GM12873 (cell line): ENCODE measurements at regions not wholly inside any gene's neighbourhood (a gene's known extent, or its start where the extent isn't known, plus 50 kb on each side); places are given as distances from the start of the nearest gene placed in this dataset.

ENCODE experiments used
- TF ChIP-seq, protein P1 (sequence below): IDR thresholded peaks from 2 replicates; pipeline ENCODE4 v1.5.1; 2012; ENCODE audit warnings: low read depth, mild to moderate bottlenecking, moderate library complexity, low read length, control low read depth; ENCODE audit not compliant: insufficient read depth; ENCODE audit errors: missing control alignments

DNA sequence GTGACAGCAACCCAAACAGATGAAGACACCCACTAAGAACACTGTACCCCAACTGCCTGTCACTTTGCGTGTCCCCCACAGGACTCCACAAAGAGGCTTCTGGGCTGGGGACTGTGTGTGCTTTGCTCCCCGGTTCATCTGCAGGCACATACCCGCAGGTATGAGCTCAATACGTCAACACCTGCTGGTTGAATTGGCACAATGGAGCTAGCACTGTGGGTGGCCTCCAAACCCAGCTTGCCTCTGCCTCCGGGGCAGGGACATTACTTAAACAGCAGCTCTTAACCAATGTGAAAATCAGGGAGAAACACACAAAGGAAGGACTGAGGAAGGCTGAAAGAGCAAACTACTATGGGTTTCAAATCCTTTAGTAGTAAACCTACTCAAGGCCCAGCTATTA lies 140.2 kb upstream of the TIAM1 start:
- TF ChIP-seq, protein P1, sequence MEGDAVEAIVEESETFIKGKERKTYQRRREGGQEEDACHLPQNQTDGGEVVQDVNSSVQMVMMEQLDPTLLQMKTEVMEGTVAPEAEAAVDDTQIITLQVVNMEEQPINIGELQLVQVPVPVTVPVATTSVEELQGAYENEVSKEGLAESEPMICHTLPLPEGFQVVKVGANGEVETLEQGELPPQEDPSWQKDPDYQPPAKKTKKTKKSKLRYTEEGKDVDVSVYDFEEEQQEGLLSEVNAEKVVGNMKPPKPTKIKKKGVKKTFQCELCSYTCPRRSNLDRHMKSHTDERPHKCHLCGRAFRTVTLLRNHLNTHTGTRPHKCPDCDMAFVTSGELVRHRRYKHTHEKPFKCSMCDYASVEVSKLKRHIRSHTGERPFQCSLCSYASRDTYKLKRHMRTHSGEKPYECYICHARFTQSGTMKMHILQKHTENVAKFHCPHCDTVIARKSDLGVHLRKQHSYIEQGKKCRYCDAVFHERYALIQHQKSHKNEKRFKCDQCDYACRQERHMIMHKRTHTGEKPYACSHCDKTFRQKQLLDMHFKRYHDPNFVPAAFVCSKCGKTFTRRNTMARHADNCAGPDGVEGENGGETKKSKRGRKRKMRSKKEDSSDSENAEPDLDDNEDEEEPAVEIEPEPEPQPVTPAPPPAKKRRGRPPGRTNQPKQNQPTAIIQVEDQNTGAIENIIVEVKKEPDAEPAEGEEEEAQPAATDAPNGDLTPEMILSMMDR = no peak

DNA sequence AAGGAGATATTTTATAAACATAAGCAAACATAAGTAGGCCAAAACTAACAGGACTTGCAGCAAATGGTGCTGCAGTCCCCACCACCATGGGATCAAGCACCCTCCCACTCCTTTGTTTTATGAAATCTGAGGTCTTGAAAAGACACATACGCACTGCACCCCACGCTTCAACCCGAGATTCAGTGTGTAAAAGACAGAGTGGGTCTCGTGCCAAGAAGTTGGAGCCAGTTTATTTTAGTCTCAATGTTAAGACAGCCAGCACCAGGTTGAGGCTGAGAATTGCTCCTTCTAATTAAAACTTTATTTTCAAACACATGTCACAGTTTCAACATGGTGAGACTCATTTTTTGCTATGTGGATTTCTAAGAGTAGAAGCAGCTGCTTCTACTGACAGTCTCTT lies 139.1 kb upstream of the TIAM1 start:
- TF ChIP-seq, protein P1 = no peak

DNA sequence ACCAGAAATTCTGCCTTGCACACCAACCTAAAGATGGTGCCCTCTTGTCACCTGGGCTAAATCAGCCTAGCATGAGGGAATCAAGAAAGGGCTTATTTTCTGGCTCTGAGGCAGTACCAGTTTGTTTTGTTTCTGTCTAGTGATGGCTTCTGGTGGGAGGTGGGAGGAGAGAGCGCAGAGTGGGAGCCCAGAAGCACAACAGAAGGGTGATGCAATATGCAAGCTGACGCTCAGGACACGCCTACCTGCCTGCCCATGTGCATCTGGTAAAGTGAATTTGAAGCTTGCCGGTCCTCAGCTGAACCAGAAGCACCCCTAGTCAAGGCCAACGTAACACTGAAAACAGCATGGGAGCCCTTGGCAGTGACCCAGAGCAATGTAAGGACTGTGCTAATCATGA lies 138.4 kb upstream of the TIAM1 start:
- TF ChIP-seq, protein P1 = no peak

DNA sequence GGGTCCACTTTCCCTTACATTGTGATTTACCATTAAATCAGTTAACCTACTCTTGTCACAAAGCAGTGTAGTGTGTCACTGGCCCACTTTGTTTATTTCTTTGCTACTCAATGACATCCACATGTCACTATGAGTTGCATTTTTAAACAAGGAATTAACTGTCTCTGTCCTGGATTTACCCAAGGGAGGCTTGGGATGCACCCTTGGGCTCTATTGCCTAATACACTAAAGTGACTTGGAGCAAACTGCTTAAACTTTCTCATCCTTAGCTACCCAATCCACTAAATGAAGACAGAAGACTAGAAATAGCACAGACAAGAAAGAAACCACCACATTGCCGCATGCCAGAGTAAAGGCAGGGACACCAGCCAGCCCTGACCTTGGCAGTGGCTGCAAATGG lies 136.2 kb upstream of the TIAM1 start:
- TF ChIP-seq, protein P1 = no peak

DNA sequence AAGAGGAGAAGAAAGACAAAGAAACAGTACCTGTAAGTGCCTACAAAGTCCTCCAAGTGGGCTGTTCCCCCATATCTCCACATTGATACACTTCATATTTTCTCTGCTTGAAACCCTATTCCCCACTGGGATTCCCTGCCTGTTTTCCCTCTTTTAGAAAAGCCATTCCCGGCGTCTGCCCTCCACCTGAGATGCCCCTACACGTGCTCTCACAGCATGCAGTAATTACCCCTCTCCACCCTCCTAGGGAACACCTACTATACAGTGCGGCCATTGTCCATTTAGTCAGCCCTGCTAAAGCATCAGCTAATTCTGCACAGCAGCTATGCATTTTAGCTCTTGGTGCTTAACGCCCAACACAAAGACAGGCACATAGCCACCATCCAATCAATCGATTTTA lies 135.7 kb upstream of the TIAM1 start:
- TF ChIP-seq, protein P1 = no peak

DNA sequence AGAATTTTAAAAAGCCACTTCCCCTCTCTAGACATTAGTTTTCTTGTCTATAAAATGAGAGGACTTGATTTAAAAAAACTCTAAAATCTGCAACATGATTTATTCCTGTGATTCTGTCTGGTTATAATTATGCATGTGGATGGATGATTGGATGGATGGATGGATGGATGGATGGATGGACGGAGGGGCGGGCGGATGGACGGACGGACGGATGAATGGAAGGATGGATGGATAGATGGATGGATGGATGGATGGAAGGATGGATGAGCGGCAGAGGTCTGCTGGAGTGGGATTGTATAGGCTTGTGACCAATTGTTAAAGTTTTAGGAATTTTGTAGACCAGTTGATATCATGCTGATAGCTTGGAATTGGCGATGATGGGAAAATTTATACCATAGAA lies 135.2 kb upstream of the TIAM1 start:
- TF ChIP-seq, protein P1 = no peak

DNA sequence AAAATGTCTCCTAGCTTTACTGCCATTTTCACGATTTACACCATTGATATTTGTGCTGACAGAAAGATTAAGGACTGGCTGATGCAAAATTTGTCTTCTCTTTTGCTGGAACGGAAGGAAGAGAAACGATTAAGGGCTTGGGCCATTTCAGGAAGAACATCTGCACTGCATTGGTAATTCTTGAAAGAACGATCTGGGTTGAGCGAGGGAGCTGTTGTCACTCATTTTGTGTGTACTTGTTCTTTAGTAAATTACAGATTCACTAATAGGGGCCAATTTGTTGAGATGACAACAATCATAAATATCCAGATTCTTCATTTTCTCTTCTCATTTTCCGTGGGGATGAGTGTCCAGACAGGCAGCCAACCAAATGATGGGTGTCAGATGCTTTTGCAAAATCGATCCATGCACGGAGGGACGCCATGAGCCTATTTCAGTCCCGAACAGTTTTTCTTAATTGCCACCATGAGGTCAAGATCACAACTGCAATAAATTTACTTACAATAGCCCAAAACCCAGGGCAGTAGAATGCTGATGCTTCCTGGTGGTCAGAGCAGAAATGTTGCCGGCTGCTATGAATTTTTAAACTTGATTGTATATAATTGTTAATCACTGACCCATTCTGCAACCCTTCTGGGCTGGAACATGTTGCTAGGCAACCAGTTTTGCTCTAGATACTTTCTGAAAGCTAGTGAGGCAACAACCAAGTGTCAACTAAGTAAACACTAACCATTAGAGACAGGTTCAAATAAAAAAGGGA lies 132.4 kb upstream of the TIAM1 start:
- TF ChIP-seq, protein P1 = no peak
